ENCODE measurements at regions not wholly inside any gene's neighbourhood (a gene's known extent, or its start where the extent isn't known, plus 50 kb on each side); places are given as distances from the start of the nearest gene placed in this dataset.

DNA sequence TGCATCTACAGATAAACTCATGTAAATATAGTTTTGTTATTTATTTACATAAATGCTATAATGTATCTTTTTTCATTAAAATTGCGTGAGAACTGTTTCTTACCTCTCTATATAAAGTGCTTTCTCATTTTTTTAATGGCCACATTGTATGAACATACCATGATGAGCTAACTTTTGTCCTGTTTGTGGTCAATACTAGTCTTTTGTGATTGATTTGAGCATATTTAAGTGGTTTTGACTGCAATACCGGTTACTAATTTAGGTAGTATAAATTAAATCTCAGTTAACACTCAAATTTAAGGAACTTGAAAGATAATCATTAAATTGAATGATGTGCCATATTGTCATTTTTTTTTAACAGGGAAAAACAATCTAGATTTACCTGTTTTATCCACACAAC lies 108.2 kb downstream of the HAUS1 start:
- CTCF ChIA-PET (ENCODE audit: low intra/inter-chr PET ratio): no interaction called here
- in situ Hi-C loops (cut with MboI): no loop called here

More for the DNA sequence above, 108.2 kb downstream of the HAUS1 start:
- Histone ChIP-seq H3K9ac (ENCODE audit: insufficient read depth in 1 of 2, low read depth in 2 of 2, low read length in 2 of 2) (no peak overlapping the region), H3K9me1 (ENCODE audit: control insufficient read depth, insufficient read depth, low read length) (no peaks in the 10 kb centered on the region), H3K9me3 (replicated peaks; ENCODE audit: control insufficient read depth, insufficient read depth, low read depth, low read length) (no peaks in the 10 kb centered on the region), H3K4me3 (no peak overlapping the region), H3K27me3 (ENCODE audit: control insufficient read depth in 2 of 2, insufficient read depth in 2 of 2, low read length in 2 of 2) (no peaks in the 10 kb centered on the region), H4K20me1 (replicated peaks; ENCODE audit: control insufficient read depth, insufficient read depth, low read length) (0 out of 2 replicates have a peak, but pooled peaks cover 5% of the 10 kb centered on the region), H3K4me2 (ENCODE audit: insufficient read depth, low read length) (no peak overlapping the region), H3K4me1 (replicated peaks in 1 of 2; ENCODE audit: control insufficient read depth in 2 of 2, insufficient read depth in 2 of 2, low read length in 2 of 2) (peaks cover 0 to 3% of the 10 kb centered on the region in 2 experiments; a peak in 3 of 5 replicates), H2AFZ (ENCODE audit: low read depth, low read length) (no peak overlapping the region), H3K36me3 (ENCODE audit: control insufficient read depth, insufficient read depth, low read length) (peaks cover 18% of the 10 kb centered on the region; the same call in 2 of the 3 replicates), H3K27ac (ENCODE audit: extremely low read depth, low read depth, low read length) (no peak overlapping the region), H3K79me2 (ENCODE audit: control insufficient read depth, insufficient read depth, low read length) (peaks cover 72% of the 10 kb centered on the region)
- TF ChIP-seq HSF4 (CRISPR knock-in tag; IDR thresholded peaks at IDR 0.05; ENCODE audit: borderline replicate concordance) (no peak), ZNF76 (CRISPR knock-in tag; IDR thresholded peaks at IDR 0.05; ENCODE audit: borderline replicate concordance) (no peak), ZNF75A (CRISPR knock-in tag; IDR thresholded peaks at IDR 0.05) (no peak)
- TF ChIP-seq, protein P1, sequence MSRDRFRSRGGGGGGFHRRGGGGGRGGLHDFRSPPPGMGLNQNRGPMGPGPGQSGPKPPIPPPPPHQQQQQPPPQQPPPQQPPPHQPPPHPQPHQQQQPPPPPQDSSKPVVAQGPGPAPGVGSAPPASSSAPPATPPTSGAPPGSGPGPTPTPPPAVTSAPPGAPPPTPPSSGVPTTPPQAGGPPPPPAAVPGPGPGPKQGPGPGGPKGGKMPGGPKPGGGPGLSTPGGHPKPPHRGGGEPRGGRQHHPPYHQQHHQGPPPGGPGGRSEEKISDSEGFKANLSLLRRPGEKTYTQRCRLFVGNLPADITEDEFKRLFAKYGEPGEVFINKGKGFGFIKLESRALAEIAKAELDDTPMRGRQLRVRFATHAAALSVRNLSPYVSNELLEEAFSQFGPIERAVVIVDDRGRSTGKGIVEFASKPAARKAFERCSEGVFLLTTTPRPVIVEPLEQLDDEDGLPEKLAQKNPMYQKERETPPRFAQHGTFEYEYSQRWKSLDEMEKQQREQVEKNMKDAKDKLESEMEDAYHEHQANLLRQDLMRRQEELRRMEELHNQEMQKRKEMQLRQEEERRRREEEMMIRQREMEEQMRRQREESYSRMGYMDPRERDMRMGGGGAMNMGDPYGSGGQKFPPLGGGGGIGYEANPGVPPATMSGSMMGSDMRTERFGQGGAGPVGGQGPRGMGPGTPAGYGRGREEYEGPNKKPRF (IDR thresholded peaks at IDR 0.05; ENCODE audit: low read depth, low read length): no peak
- FAIRE-seq: no peak
- intact Hi-C loops (cut with micrococcal nuclease): loop anchor here (2.0 kb wide), 1 partner anchor 64 kb away; no protein-coding TSS in a partner anchor
- no peak for DNase-seq (ENCODE audit: extremely low read depth in 1 of 4, low spot score in 3 of 4)
- no peak for ATAC-seq
- POLR2A ChIA-PET: interaction anchor here (0.6 to 1.4 kb wide), 3 partner anchors 9 to 60 kb away, joined by 3 to 4 read pairs (median 3); no protein-coding TSS in a partner anchor
- no TSS peak for BruUV-seq (replicated peaks)
- WGBS (ENCODE audit: insufficient coverage, low coverage, missing lambda C conversion rate): 73% methylated on average over 2 of the region's 2 CpGs
